Body of pancreas (tissue), 4 donors: ENCODE measurements at regions not wholly inside any gene's neighbourhood (a gene's known extent, or its start where the extent isn't known, plus 50 kb on each side); places are given as distances from the start of the nearest gene placed in this dataset.

Experiments
- POLR2A ChIP-seq, 3 donors: fragments of 450-650 bp; IDR thresholded peaks; one replicate each; pipeline ENCODE4 v1.6.1; 2016; ENCODE audit warnings: antibody characterized with exemption in 3 of 3, mild to moderate bottlenecking in 2 of 3
- TF ChIP-seq, protein P1 (sequence below), 7 experiments: fragments of 450-650 bp in 4 of 7; fragments of 200-600 bp in 3 of 7; sonication (generic) in 3 of 7; IDR thresholded peaks; one replicate each; pipeline ENCODE4 v1.5.1; 2016 to 2019; ENCODE audit warnings: antibody characterized with exemption in 7 of 7

DNA sequence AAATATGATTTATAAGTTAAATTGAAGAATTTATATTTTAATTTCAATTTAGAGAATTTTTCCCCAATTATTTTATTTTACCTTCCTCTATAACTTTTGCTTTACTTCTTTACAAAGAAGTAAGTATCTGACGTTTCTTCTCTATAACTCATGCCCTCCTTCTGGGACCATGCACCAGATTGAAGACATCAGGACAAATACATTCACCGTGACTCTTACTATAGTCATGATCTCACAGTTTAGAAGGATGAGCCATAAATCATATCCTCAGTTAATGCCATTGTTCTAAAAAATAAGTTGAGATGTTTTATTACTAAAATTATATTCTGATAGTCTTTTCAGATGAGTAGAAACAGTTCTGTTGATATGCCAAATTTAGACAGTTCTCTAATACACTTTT is 279.3 kb downstream of the TMX3 start:
- TF ChIP-seq, protein P1, sequence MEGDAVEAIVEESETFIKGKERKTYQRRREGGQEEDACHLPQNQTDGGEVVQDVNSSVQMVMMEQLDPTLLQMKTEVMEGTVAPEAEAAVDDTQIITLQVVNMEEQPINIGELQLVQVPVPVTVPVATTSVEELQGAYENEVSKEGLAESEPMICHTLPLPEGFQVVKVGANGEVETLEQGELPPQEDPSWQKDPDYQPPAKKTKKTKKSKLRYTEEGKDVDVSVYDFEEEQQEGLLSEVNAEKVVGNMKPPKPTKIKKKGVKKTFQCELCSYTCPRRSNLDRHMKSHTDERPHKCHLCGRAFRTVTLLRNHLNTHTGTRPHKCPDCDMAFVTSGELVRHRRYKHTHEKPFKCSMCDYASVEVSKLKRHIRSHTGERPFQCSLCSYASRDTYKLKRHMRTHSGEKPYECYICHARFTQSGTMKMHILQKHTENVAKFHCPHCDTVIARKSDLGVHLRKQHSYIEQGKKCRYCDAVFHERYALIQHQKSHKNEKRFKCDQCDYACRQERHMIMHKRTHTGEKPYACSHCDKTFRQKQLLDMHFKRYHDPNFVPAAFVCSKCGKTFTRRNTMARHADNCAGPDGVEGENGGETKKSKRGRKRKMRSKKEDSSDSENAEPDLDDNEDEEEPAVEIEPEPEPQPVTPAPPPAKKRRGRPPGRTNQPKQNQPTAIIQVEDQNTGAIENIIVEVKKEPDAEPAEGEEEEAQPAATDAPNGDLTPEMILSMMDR (IDR thresholded peaks at IDR 0.05), result no peak
- TF ChIP-seq POLR2A (IDR thresholded peaks at IDR 0.05), result no peak
